ENCODE measurements at regions not wholly inside any gene's neighbourhood (a gene's known extent, or its start where the extent isn't known, plus 50 kb on each side); places are given as distances from the start of the nearest gene placed in this dataset.

- TF ChIP-seq CTCF (conservative IDR thresholded peaks at IDR 0.05; ENCODE audit: low read depth, low read length) (no peak), EZH2 (IDR thresholded peaks at IDR 0.05; ENCODE audit: borderline replicate concordance, low read depth, low read length, poor library complexity, severe bottlenecking) (no peak)
These were observed 850.7 kb downstream of the RNF144A start for GRCh38 chr2:7767902-7768301.
